Activated CD4-positive, alpha-beta T cell treated with anti-CD3 and anti-CD28 coated beads for 36 hours (primary cell): ENCODE measurements at regions not wholly inside any gene's neighbourhood (a gene's known extent, or its start where the extent isn't known, plus 50 kb on each side); places are given as distances from the start of the nearest gene placed in this dataset.
"Not testable (repeated sequence)": the region's sequence is repeated elsewhere in the genome, so short reads cannot be mapped to it uniquely, and the experiment has no call there.

Experiments used
- ATAC-seq: fragments of 200-7000 bp; cut with Tn5 transposase; one replicate; pipeline ENCODE4 v1.10.0; 2021; ENCODE audit warnings: mild to moderate bottlenecking, moderate library complexity
- CTCF ChIA-PET: fragments of 350-600 bp; sonication (Branson Sonifier 250); formaldehyde crosslinking; loops from one replicate; lab custom pipeline; 2021; ENCODE audit warnings: antibody characterized with exemption; lab: Charles Lee
- POLR2A ChIA-PET: fragments of 350-600 bp; sonication (Branson Sonifier 250); formaldehyde crosslinking; loops from one replicate; lab custom pipeline; 2021; ENCODE audit warnings: antibody characterized with exemption, inconsistent platforms; lab: Charles Lee
- DNase-seq: peaks from one replicate; pipeline ENCODE4 v3.0.0-alpha.2; 2020
- H3K27ac Mint-ChIP-seq: one replicate; pipeline ENCODE4 v1.8.0; 2021; ENCODE audit warnings: mixed read lengths
- H3K27me3 Mint-ChIP-seq: one replicate; pipeline ENCODE4 v1.8.0; 2021; ENCODE audit warnings: mixed read lengths
- H3K36me3 Mint-ChIP-seq: one replicate; pipeline ENCODE4 v1.8.0; 2021; ENCODE audit warnings: low read depth, mixed read lengths
- H3K4me1 Mint-ChIP-seq: one replicate; pipeline ENCODE4 v1.8.0; 2021; ENCODE audit warnings: mixed read lengths
- H3K4me3 Mint-ChIP-seq: one replicate; pipeline ENCODE4 v1.8.0; 2021; ENCODE audit warnings: mild to moderate bottlenecking, moderate library complexity, mixed read lengths
- H3K9me3 Mint-ChIP-seq: one replicate; pipeline ENCODE4 v1.8.0; 2021; ENCODE audit warnings: low read depth, mixed read lengths
- intact Hi-C, 2 experiments: fragments of 100-400 bp; cut with DNase I in 1 of 2; cut with micrococcal nuclease in 1 of 2; formaldehyde crosslinking; loops; one replicate each; pipeline versions ENCODE4 v1.14.2 to v1.15.1; 2022 to 2024; cut with DNase I, micrococcal nuclease

DNA sequence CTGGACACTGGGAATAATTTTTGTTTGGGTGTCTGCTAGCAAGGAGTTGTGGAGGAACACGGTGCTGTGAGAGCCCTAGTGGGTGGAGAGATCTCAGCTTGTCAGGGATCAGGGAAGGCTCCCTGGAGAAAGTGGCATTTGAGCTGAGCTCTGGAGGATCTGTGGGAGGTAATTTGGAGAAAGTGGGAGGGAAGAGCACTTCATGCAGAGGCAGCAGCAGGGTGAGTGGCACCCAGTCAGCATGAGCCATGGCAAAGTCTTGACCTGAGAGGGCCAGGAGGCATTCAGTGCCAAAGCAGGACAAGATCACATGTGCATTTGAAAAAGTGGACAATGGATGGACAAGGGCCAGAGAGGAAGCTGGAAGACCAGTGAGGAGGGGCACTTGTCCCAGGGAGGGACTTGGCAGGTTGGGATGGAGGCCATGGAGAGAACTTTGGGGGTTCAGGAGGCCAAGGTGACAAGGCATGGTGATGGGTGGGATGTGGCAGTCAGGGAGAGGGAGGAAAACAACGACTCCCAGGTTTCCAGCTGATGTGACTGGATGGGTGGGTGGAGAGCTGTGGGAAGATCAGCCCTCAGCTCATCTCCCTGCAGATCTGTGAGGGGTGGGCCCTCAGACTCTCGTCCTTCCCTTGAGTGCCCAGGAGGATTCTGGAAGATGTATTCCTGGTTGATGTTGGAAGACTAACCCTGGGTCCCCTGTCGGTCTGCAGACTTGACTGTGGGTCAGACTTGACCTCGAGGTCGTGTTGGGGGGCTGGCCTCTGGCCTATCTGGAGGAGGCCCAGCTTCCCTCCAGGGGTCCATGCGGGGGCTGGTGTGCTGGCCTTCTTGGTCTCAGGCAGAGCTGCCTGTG lies 68.9 kb upstream of the PITX1 start:
- intact Hi-C loops, result no loop called here
- no peaks in the 10 kb centered on the region for H3K9me3 Mint-ChIP-seq
- ChIA-PET POLR2A (no interaction called here), CTCF (no interaction called here)
- ATAC-seq, result no peak
- H3K4me3 Mint-ChIP-seq, result no peak overlapping the region
- no peaks in the 10 kb centered on the region for H3K4me1 Mint-ChIP-seq
- no peak for DNase-seq
- H3K36me3 Mint-ChIP-seq, result no peaks in the 10 kb centered on the region
- H3K27ac Mint-ChIP-seq, result no peak overlapping the region
- H3K27me3 Mint-ChIP-seq, result peaks cover 3% of the 10 kb centered on the region

DNA sequence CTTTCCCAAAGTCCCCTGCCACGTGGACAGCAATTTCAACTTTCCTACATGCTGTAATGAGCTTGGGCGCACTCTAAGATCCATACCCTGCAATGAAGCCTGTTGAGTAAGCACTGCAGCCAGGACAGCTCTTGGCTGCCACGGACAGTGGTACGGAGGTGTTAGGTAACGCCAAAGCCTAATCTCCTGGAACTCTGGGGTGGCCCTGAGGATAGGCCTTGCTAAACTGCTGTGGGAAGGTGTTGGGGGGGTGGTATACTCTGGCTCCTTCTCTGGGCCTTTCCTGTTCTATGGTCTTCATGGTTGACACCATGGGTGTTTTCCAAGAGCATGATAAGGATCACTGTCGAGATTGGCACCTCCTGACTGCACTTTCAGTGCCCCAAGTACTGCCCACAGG lies 66.4 kb upstream of the PITX1 start:
- Mint-ChIP-seq H3K9me3 (no peaks in the 10 kb centered on the region), H3K27me3 (peaks cover 3% of the 10 kb centered on the region), H3K4me1 (no peaks in the 10 kb centered on the region), H3K4me3 (no peak overlapping the region), H3K36me3 (no peaks in the 10 kb centered on the region), H3K27ac (no peak overlapping the region)
- ATAC-seq (no peak), DNase-seq (no peak)
- ChIA-PET CTCF (interaction anchor here (0.6 kb wide), 1 partner anchor 165 kb away, joined by 3 read pairs; no protein-coding TSS in a partner anchor), POLR2A (interaction anchor here (0.6 kb wide), 1 partner anchor 1033 kb away, joined by 4 read pairs; no protein-coding TSS in a partner anchor)
- intact Hi-C loops, result no loop called here

DNA sequence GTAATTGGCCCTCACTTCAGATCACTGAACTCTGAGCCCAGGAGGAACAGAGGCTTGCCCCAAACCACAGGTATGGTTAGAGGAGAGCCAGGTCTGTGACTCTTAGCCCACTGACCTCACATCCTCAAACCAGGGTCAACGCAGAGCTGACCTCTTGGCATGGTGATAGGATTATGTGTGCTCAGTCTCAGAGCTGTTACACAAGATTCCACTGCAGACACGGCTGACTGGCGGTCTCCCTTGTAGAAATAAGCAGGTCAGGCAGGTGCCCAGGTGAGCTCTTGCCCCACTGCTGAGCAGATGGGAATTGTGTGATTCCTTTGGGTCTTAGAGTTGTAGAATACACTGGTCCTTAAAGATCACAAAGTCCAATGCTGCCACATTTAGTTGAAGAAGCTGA lies 66.0 kb upstream of the PITX1 start:
- H3K4me1 Mint-ChIP-seq, result no peaks in the 10 kb centered on the region
- peaks cover 5% of the 10 kb centered on the region for H3K27me3 Mint-ChIP-seq
- no peak for ATAC-seq
- no peaks in the 10 kb centered on the region for H3K9me3 Mint-ChIP-seq
- ChIA-PET POLR2A (interaction anchor here (0.6 kb wide), 1 partner anchor 1033 kb away, joined by 4 read pairs; no protein-coding TSS in a partner anchor), CTCF (interaction anchor here (0.6 kb wide), 1 partner anchor 165 kb away, joined by 3 read pairs; no protein-coding TSS in a partner anchor)
- intact Hi-C loops, result no loop called here
- H3K27ac Mint-ChIP-seq, result no peak overlapping the region
- no peak for DNase-seq
- no peaks in the 10 kb centered on the region for H3K36me3 Mint-ChIP-seq
- no peak overlapping the region for H3K4me3 Mint-ChIP-seq

DNA sequence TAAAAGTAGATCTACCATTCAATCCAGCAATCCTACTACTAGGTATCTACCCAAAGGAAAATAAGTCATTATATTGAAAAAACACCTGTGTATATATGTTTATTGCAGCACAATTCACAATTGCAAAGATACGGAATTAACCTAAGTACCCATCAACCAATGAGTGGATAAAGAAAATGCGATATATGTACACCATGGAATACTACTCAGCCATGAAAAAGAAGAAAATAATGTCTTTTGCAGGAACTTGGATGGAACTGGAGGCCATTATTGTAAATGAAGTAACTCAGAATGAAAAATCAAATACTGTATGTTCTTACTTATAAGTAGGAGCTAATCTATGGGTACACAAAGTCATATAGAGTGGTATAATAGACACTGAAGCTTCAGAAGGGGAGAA lies 63.4 kb upstream of the PITX1 start:
- Mint-ChIP-seq H3K9me3 (no peaks in the 10 kb centered on the region), H3K27me3 (peaks cover 5% of the 10 kb centered on the region), H3K36me3 (no peaks in the 10 kb centered on the region), H3K4me3 (no peak overlapping the region), H3K27ac (no peak overlapping the region), H3K4me1 (no peaks in the 10 kb centered on the region)
- ATAC-seq (no peak), DNase-seq (no peak)
- CTCF ChIA-PET, result no interaction called here
- intact Hi-C loops, result no loop called here
- POLR2A ChIA-PET, result no interaction called here

DNA sequence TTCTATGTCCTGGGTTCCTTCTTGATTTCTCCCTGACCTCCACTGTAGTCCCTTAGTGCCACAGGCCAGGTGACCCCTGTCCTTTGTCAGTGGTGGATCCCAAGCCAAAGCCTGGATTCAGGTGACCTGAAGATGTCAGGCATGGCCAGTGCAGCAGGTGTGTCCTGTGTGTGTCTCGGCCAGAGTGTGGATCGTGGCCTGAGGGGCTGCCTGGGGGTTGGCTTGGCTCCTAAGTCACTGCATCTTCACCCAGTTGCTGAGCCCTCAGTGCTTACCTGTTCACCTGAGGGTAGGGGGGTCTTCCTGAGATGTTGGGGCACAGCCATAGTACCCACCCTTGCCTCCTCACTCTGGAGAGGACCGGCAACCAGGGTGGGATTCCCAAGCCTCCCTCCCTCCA lies 61.8 kb upstream of the PITX1 start:
- H3K27me3 Mint-ChIP-seq, result peaks cover 5% of the 10 kb centered on the region
- DNase-seq (no peak), ATAC-seq (no peak)
- H3K36me3 Mint-ChIP-seq, result no peaks in the 10 kb centered on the region
- no peak overlapping the region for H3K4me3 Mint-ChIP-seq
- intact Hi-C loops, result no loop called here
- CTCF ChIA-PET, result no interaction called here
- POLR2A ChIA-PET, result no interaction called here
- H3K4me1 Mint-ChIP-seq, result no peaks in the 10 kb centered on the region
- no peaks in the 10 kb centered on the region for H3K9me3 Mint-ChIP-seq
- no peak overlapping the region for H3K27ac Mint-ChIP-seq

DNA sequence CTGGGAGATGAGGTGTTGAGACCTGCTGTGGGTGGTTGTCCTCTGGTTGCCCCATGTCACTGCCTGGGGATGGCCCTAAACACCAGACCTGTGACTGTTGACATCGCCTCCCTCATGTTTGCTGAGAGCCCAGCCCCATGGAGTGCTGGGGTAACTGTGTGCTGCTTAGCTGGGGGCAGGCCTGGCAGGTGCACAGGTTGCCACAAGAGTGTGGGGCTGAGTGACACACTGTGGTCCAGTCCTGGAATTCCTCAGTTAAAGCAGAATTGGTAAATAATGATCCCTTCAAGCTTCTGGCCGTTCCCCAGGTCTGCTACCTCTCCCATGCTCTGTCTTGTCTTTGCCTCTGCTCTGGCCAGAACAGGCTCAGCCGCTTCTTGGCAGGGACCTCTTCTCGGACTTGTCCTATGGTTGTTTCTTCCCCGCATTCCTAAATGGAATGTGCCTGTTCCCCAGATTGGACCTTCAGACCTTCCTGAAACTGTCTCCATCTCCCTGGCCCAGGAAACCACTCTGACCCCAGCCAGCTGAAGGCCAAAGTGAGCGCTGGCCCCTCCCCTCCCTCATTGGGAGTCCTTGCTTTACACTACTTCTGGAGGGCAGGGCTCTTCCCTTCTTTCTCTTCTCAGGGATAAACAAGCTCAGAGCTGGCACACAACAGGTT lies 61.2 kb upstream of the PITX1 start:
- ChIA-PET CTCF (no interaction called here), POLR2A (no interaction called here)
- no peak for DNase-seq
- intact Hi-C loops, result no loop called here
- Mint-ChIP-seq H3K4me3 (no peak overlapping the region), H3K4me1 (no peaks in the 10 kb centered on the region), H3K27me3 (peaks cover 5% of the 10 kb centered on the region), H3K9me3 (no peaks in the 10 kb centered on the region), H3K27ac (no peak overlapping the region), H3K36me3 (no peaks in the 10 kb centered on the region)
- ATAC-seq, result no peak

DNA sequence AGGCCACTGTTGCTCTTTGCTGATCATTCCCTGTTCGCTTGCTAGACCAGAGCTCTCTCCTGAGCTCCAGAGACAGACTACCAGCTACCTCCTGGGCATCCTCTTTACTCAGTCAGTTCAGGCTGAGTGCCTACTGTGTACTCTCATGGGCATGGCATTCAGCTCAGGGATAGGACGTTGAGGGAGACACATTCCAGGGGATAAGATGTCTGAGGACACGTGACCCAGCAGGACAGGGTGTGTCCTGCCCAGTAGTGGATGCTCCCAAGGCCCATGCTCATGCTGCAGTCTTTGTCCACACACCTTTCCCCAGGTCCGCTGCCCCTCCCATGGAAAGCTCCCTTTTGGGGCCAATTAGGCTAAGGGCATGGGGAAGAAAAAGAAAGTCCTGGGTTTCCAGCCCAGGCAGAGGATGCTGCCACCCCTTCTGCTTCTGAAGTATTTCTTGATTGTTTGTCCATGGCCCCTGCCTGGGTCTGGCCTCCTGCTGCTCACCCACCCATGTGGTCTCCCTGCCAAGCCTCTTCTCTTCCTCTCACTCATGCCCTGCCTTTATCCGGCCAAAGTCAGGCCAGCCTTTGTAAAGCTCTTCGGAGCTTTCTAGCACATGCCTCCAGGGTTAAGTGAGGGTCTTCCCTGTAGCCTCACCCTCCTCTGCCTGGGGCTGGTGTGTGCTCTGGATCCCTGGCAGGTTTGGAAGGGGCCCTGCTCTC lies 60.5 kb upstream of the PITX1 start:
- ATAC-seq, result no peak
- intact Hi-C loops, result no loop called here
- H3K4me1 Mint-ChIP-seq, result no peaks in the 10 kb centered on the region
- H3K27ac Mint-ChIP-seq, result no peak overlapping the region
- DNase-seq, result no peak
- peaks cover 7% of the 10 kb centered on the region for H3K27me3 Mint-ChIP-seq
- no peak overlapping the region for H3K4me3 Mint-ChIP-seq
- CTCF ChIA-PET, result interaction anchor here (0.6 kb wide), 1 partner anchor 122 kb away, joined by 3 read pairs; no protein-coding TSS in a partner anchor
- H3K9me3 Mint-ChIP-seq, result no peaks in the 10 kb centered on the region
- H3K36me3 Mint-ChIP-seq, result no peaks in the 10 kb centered on the region
- POLR2A ChIA-PET, result no interaction called here

DNA sequence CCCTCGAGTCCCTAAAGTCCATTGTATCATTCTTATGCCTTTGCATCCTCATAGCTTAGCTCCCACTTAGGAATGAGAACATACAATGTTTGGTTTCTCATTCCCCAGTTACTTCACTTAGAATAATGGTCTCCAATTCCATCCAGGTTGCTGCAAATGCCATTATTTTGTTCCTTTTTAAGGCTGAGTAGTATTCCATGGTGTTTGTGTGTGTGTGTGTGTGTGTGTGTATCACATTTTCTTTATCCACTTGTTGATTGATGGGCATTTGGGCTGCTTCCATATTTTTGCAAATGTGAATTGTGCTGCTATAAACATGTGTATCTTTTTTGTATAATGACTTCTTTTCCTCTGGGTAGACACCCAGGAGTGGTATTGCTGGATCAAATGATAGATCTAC lies 59.5 kb upstream of the PITX1 start:
- H3K9me3 Mint-ChIP-seq, CTCF ChIA-PET, POLR2A ChIA-PET, H3K4me3 Mint-ChIP-seq, DNase-seq, H3K4me1 Mint-ChIP-seq, ATAC-seq, H3K27ac Mint-ChIP-seq, intact Hi-C loops, H3K36me3 Mint-ChIP-seq: not testable (repeated sequence)
- peaks cover 12% of the 10 kb centered on the region for H3K27me3 Mint-ChIP-seq

DNA sequence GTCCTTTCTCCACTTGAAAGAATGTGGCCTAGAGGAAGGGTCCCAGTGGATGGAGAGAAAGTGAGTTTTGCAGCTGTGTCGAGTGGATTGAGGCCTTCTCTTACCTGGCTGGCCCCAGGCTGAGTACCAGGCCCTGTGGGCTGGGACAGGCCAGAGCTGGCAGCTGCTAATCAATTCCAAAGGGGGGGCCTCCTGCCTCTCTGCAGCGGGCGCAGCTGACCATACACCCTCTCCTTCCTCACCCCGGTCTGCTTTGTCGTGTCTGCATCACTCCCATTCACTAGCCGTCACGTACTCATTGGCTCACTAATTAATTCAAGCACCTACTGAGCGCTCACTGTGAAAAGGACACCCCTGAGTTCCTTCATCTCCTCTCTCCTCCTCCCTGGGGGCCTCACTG lies 58.4 kb upstream of the PITX1 start:
- Mint-ChIP-seq H3K27me3 (peaks cover 12% of the 10 kb centered on the region), H3K27ac (no peak overlapping the region), H3K36me3 (no peaks in the 10 kb centered on the region), H3K4me3 (no peak overlapping the region), H3K4me1 (no peaks in the 10 kb centered on the region), H3K9me3 (no peaks in the 10 kb centered on the region)
- ChIA-PET CTCF (no interaction called here), POLR2A (no interaction called here)
- ATAC-seq (no peak), DNase-seq (no peak)
- intact Hi-C loops, result no loop called here

DNA sequence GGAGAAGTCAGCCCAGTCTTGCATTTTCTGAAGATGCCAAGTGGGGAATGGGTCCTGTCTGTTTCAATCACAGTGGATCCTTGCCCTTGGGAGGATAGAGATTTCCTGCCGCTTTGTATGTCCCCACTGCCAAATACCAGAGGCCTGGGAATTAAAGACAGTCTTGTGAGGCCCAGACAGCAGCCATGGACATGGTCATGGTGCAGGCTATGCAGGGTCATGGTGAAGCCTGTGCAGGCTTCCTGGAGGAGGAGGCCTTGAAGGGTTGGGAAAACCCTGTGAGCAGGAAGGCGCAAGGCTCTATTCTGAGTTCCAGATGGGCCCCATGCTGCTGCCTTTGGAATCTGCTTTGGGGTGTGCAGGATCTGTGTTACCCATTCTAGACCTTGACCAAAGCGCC lies 57.3 kb upstream of the PITX1 start:
- ATAC-seq, result no peak
- no peak for DNase-seq
- H3K36me3 Mint-ChIP-seq, result no peaks in the 10 kb centered on the region
- H3K9me3 Mint-ChIP-seq, result no peaks in the 10 kb centered on the region
- no peak overlapping the region for H3K27ac Mint-ChIP-seq
- intact Hi-C loops, result no loop called here
- POLR2A ChIA-PET, result no interaction called here
- no peak overlapping the region for H3K4me3 Mint-ChIP-seq
- H3K4me1 Mint-ChIP-seq, result no peaks in the 10 kb centered on the region
- CTCF ChIA-PET, result no interaction called here
- peaks cover 13% of the 10 kb centered on the region for H3K27me3 Mint-ChIP-seq

DNA sequence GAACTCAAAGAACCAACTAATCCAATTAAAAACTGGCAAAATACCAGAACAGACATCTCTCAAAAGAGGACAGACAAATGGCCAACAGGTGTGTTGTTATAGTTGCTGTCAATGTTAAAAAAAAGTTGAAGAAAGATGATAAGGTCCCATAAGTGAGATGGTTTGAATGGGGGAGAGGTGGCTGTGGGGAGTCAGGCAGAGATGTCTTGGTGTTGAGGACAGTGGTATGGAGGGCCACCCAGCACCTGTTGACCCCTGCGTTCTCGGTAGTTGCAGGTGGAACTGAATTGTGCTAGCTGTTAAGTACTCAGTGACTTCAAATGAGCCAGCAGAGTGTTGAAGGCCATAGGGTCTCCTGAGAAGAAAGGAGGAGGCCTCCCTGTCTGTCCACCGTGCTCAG lies 55.9 kb upstream of the PITX1 start:
- Mint-ChIP-seq H3K27ac (no peak overlapping the region), H3K36me3 (no peaks in the 10 kb centered on the region), H3K27me3 (peaks cover 11% of the 10 kb centered on the region), H3K9me3 (no peaks in the 10 kb centered on the region), H3K4me3 (no peak overlapping the region), H3K4me1 (no peaks in the 10 kb centered on the region)
- DNase-seq, result no peak
- ChIA-PET POLR2A (no interaction called here), CTCF (interaction anchor here (1.2 kb wide), 1 partner anchor 17 kb away, joined by 3 read pairs; no protein-coding TSS in a partner anchor)
- intact Hi-C loops, result no loop called here
- no peak for ATAC-seq
